H1 (cell line): ENCODE measurements at regions not wholly inside any gene's neighbourhood (a gene's known extent, or its start where the extent isn't known, plus 50 kb on each side); places are given as distances from the start of the nearest gene placed in this dataset.

Experiments
- CTCF ChIA-PET: fragments of 300-600 bp; sonication (Branson Sonifier 250); formaldehyde crosslinking; loops from one replicate; lab custom pipeline; 2021; ENCODE audit not compliant: partially characterized antibody; lab: Charles Lee
- POLR2A ChIA-PET: fragments of 300-600 bp; sonication (Branson Sonifier 250); formaldehyde crosslinking; loops from one replicate; lab custom pipeline; 2021; ENCODE audit warnings: inconsistent platforms; ENCODE audit not compliant: partially characterized antibody; lab: Charles Lee
- DNase-seq, 2 experiments: peaks; one replicate each; pipeline versions ENCODE4 v3.0.0 to v3.0.0-alpha.2; 2010 to 2022; ENCODE audit warnings: low spot score in 2 of 2, low read depth in 1 of 2, mixed read lengths in 1 of 2
- FAIRE-seq: peaks from 2 replicates; lab custom pipeline; 2011; peaks lifted over from hg19 to GRCh38; lab: Jason Lieb, UNC
- H2AFZ ChIP-seq: 2 replicates; pipeline ENCODE4 v1.8.1; 2012; ENCODE audit warnings: low read length, inconsistent platforms
- H2AK5ac ChIP-seq: 2 replicates; pipeline ENCODE4 v1.6.1; 2013; ENCODE audit warnings: low read depth, low read length
- H2BK120ac ChIP-seq: replicated peaks from 2 replicates; pipeline ENCODE3; 2013; ENCODE audit warnings: low read depth, low read length, inconsistent platforms
- H2BK12ac ChIP-seq: 2 replicates; pipeline ENCODE4 v1.6.1; 2013; ENCODE audit warnings: low read depth, low read length
- H2BK15ac ChIP-seq: 2 replicates; pipeline ENCODE4 v1.6.1; 2013; ENCODE audit warnings: low read length
- H2BK20ac ChIP-seq: 2 replicates; pipeline ENCODE4 v1.6.1; 2013; ENCODE audit warnings: low read length
- H2BK5ac ChIP-seq: 2 replicates; pipeline ENCODE4 v1.6.1; 2013; ENCODE audit warnings: low read depth, low read length
- H3K14ac ChIP-seq: 2 replicates; pipeline ENCODE4 v1.6.1; 2013; ENCODE audit warnings: inconsistent platforms; ENCODE audit not compliant: insufficient read length
- H3K18ac ChIP-seq: 2 replicates; pipeline ENCODE4 v1.6.1; 2013; ENCODE audit warnings: low read length; ENCODE audit errors: extremely low read depth
- H3K23ac ChIP-seq: 2 replicates; pipeline ENCODE4 v1.6.1; 2013; ENCODE audit warnings: inconsistent platforms; ENCODE audit not compliant: insufficient read length
- H3K23me2 ChIP-seq: 2 replicates; pipeline ENCODE4 v1.6.1; 2013; ENCODE audit warnings: low read depth, low read length
- H3K27ac ChIP-seq: 2 replicates; pipeline ENCODE4 v1.6.1; 2011; ENCODE audit warnings: low read depth, low read length, inconsistent platforms
- H3K27me3 ChIP-seq, 4 experiments: replicated peaks in 1 of 4; 1 replicate in 1 of 4; 2 replicates in 3 of 4; pipeline versions ENCODE4 v1.6.1 to v1.8.1; 2011 to 2013; ENCODE audit warnings: low read length in 3 of 4, mild to moderate bottlenecking in 3 of 4, inconsistent platforms in 2 of 4, mixed read lengths in 2 of 4, moderate library complexity in 1 of 4; ENCODE audit not compliant: control insufficient read depth in 3 of 4, insufficient read depth in 3 of 4; ENCODE audit errors: extremely low read depth in 1 of 4
- H3K36me3 ChIP-seq, 4 experiments: 2 replicates each; pipeline versions ENCODE4 v1.6.1 to v1.8.1; 2011 to 2013; ENCODE audit warnings: mild to moderate bottlenecking in 4 of 4, low read length in 3 of 4, moderate library complexity in 2 of 4, control low read depth in 1 of 4, inconsistent platforms in 1 of 4; ENCODE audit not compliant: insufficient read depth in 4 of 4, control insufficient read depth in 2 of 4
- H3K4ac ChIP-seq: replicated peaks from 2 replicates; pipeline ENCODE3; 2013; ENCODE audit warnings: low read length, low read depth, mixed read lengths, inconsistent platforms; ENCODE audit not compliant: insufficient read length
- H3K4me1 ChIP-seq, 4 experiments: replicated peaks in 1 of 4; 1 replicate in 1 of 4; 2 replicates in 3 of 4; pipeline versions ENCODE4 v1.6.1 to v1.8.1; 2011 to 2013; ENCODE audit warnings: low read length in 3 of 4, inconsistent platforms in 2 of 4, mixed read lengths in 1 of 4; ENCODE audit not compliant: insufficient read depth in 4 of 4, control insufficient read depth in 3 of 4
- H3K4me2 ChIP-seq, 2 experiments: 2 replicates each; pipeline versions ENCODE4 v1.6.1 to v1.8.1; 2011 to 2013; ENCODE audit warnings: low read depth in 2 of 2, low read length in 2 of 2, control low read depth in 1 of 2, inconsistent platforms in 1 of 2, mild to moderate bottlenecking in 1 of 2; ENCODE audit not compliant: insufficient read depth in 1 of 2
- H3K4me3 ChIP-seq, 4 experiments: fragments of 200-600, 300-600 bp in 1 of 4; sonication (generic), shearing (Covaris generic), sonication (Bioruptor Twin) in 1 of 4; 2 replicates each; pipeline versions ENCODE4 v1.5.1 to v1.8.1; 2011 to 2016; ENCODE audit warnings: low read length in 4 of 4, low read depth in 3 of 4, control low read depth in 2 of 4, inconsistent platforms in 2 of 4, mild to moderate bottlenecking in 2 of 4, mixed read lengths in 1 of 4, moderate library complexity in 1 of 4; ENCODE audit not compliant: insufficient read depth in 2 of 4; ENCODE audit errors: extremely low read depth in 1 of 4
- H3K56ac ChIP-seq: replicated peaks from 2 replicates; pipeline ENCODE3; 2013; ENCODE audit warnings: low read depth, mild to moderate bottlenecking, mixed read lengths, low read length, inconsistent platforms; ENCODE audit not compliant: insufficient read length
- H3K79me1 ChIP-seq: 2 replicates; pipeline ENCODE4 v1.6.1; 2013; ENCODE audit warnings: low read depth, low read length, control low read depth
- H3K79me2 ChIP-seq, 2 experiments: 2 replicates each; pipeline versions ENCODE4 v1.6.1 to v1.8.1; 2012 to 2013; ENCODE audit warnings: low read length in 2 of 2, mild to moderate bottlenecking in 2 of 2, inconsistent platforms in 1 of 2; ENCODE audit not compliant: insufficient read depth in 2 of 2, control insufficient read depth in 1 of 2
- H3K9ac ChIP-seq, 4 experiments: replicated peaks in 1 of 4; 1 replicate in 1 of 4; 2 replicates in 3 of 4; pipeline versions ENCODE4 v1.6.1 to v1.8.1; 2011 to 2013; ENCODE audit warnings: low read depth in 3 of 4, low read length in 3 of 4, control low read depth in 2 of 4, mild to moderate bottlenecking in 2 of 4, moderate library complexity in 2 of 4, inconsistent platforms in 1 of 4; ENCODE audit errors: extremely low read depth in 1 of 4
- H3K9me3 ChIP-seq, 2 experiments: 2 replicates each; pipeline versions ENCODE4 v1.6.1 to v1.8.1; 2012 to 2013; ENCODE audit warnings: mild to moderate bottlenecking in 2 of 2, moderate library complexity in 2 of 2, control low read depth in 1 of 2, inconsistent platforms in 1 of 2, low read depth in 1 of 2, low read length in 1 of 2, mixed read lengths in 1 of 2; ENCODE audit not compliant: insufficient read depth in 2 of 2
- H4K20me1 ChIP-seq, 2 experiments: replicated peaks in 1 of 2; 2 replicates each; pipeline versions ENCODE3 to v1.8.1; 2011 to 2013; ENCODE audit warnings: inconsistent platforms in 2 of 2, low read length in 2 of 2, mild to moderate bottlenecking in 1 of 2; ENCODE audit not compliant: insufficient read depth in 2 of 2, control insufficient read depth in 1 of 2
- H4K5ac ChIP-seq: 2 replicates; pipeline ENCODE4 v1.6.1; 2013; ENCODE audit warnings: low read length, low read depth, mixed read lengths, inconsistent platforms; ENCODE audit not compliant: insufficient read length
- H4K8ac ChIP-seq: 2 replicates; pipeline ENCODE4 v1.8.0; 2013; ENCODE audit warnings: mild to moderate bottlenecking, moderate library complexity, low read length, inconsistent platforms; ENCODE audit not compliant: insufficient read depth; ENCODE audit errors: extremely low read depth
- H4K91ac ChIP-seq: replicated peaks from 2 replicates; pipeline ENCODE3; 2013; ENCODE audit warnings: low read length, mixed read lengths, inconsistent platforms; ENCODE audit not compliant: insufficient read length
- E2F6 ChIP-seq: IDR thresholded peaks from 2 replicates; pipeline ENCODE4 v1.6.1; 2012; ENCODE audit warnings: inconsistent platforms
- EZH2 ChIP-seq: fragments of 200-600 bp; sonication (generic); IDR thresholded peaks from 2 replicates; pipeline ENCODE4 v1.7.1; 2012; ENCODE audit warnings: low read depth, mild to moderate bottlenecking, moderate library complexity, low read length, inconsistent platforms; ENCODE audit not compliant: severe bottlenecking
- FOSL1 ChIP-seq: IDR thresholded peaks from 2 replicates; pipeline ENCODE4 v1.6.1; 2011; ENCODE audit warnings: mild to moderate bottlenecking, low read depth, low read length, moderate library complexity; ENCODE audit not compliant: insufficient read depth
- SP2 ChIP-seq: IDR thresholded peaks from 2 replicates; pipeline ENCODE4 v1.6.1; 2012; ENCODE audit warnings: mild to moderate bottlenecking, low read length, inconsistent platforms
- ZNF274 ChIP-seq: IDR thresholded peaks from 2 replicates; pipeline ENCODE4 v1.7.0; 2012; ENCODE audit warnings: low read length, borderline replicate concordance; ENCODE audit errors: extremely low read depth
- WGBS, 2 experiments: shearing (Covaris generic) in 1 of 2; methylation state at CpG; one replicate each; pipeline versions ENCODE4 v1.1.6 to v1.1.7; 2013 to 2015; ENCODE audit warnings: low lambda C conversion rate in 2 of 2, mixed read lengths in 2 of 2, inconsistent platforms in 1 of 2, low coverage in 1 of 2, missing lambda C conversion rate in 1 of 2; ENCODE audit not compliant: insufficient replicate concordance in 2 of 2, insufficient coverage in 1 of 2, insufficient read length in 1 of 2; ENCODE audit errors: extremely low coverage in 1 of 2, missing lambda C conversion rate in 1 of 2; 5-methylcytosine and 5-hydroxymethylcytosine counted together

- H3K27ac ChIP-seq, result no peak overlapping the region
- 87% methylated on average over 4 of the region's 4 CpGs; no CpG with 5 or more reads in 1 of the 2 experiments for WGBS, 2 experiments
- no peak for TF ChIP-seq ZNF274
- TF ChIP-seq EZH2, result no peak
- no peak for TF ChIP-seq E2F6
- TF ChIP-seq SP2, result no peak
- TF ChIP-seq FOSL1, result no peak
These were observed 471.3 kb downstream of the TECRL start for GRCh38 chr4:63937961-63938360.

More at GRCh38 chr4:63937961-63938360, 471.3 kb downstream of the TECRL start:
- Histone ChIP-seq H3K79me1 (no peaks in the 10 kb centered on the region), H2AK5ac (no peak overlapping the region), H3K18ac (no peak overlapping the region), H3K14ac (no peak overlapping the region), H2BK15ac (no peak overlapping the region), H2BK5ac (no peak overlapping the region), H2BK120ac (no peak overlapping the region), H3K56ac (no peak overlapping the region), H3K4me2 (no peak overlapping the region), H3K4me3 (no peak overlapping the region), H3K4ac (no peak overlapping the region), H3K23ac (no peak overlapping the region), H2AFZ (peak overlapping the region; percentile 87; the same call in 1 of the 2 replicates), H2BK20ac (no peak overlapping the region), H3K4me1 (no peaks in the 10 kb centered on the region), H3K23me2 (no peaks in the 10 kb centered on the region), H2BK12ac (no peak overlapping the region), H3K9ac (no peak overlapping the region), H4K20me1 (peaks cover 0 to 1% of the 10 kb centered on the region in 2 experiments), H4K8ac (no peak overlapping the region), H4K5ac (no peak overlapping the region), H3K79me2 (no peaks in the 10 kb centered on the region), H3K9me3 (peaks cover 0 to 4% of the 10 kb centered on the region in 2 experiments; a peak in 1 of 4 replicates), H3K36me3 (no peaks in the 10 kb centered on the region), H4K91ac (no peak overlapping the region), H3K27me3 (no peaks in the 10 kb centered on the region)
- FAIRE-seq (no peak), DNase-seq (no peak)
- POLR2A ChIA-PET, result no interaction called here
- CTCF ChIA-PET, result no interaction called here
